GM18499 (cell line): ENCODE measurements at regions not wholly inside any gene's neighbourhood (a gene's known extent, or its start where the extent isn't known, plus 50 kb on each side); places are given as distances from the start of the nearest gene placed in this dataset.

Experiments
- ATAC-seq: cut with Tn5 transposase; IDR thresholded peaks from one replicate; pipeline ENCODE4 v1.9.1; 2021; ENCODE audit warnings: moderate number of reproducible peaks; ENCODE audit not compliant: insufficient read depth, unreplicated experiment

- no peak for ATAC-seq
Measured at GRCh38 chr17:79241616-79242015, 167.0 kb downstream of the ENGASE start.

GRCh38 chr17:79239205-79239604 is 164.6 kb downstream of the ENGASE start:
- ATAC-seq, result no peak

- no peak for ATAC-seq
Measured at GRCh38 chr17:79237448-79238053, 162.9 kb downstream of the ENGASE start.

GRCh38 chr17:79235808-79236207 is 161.2 kb downstream of the ENGASE start:
- ATAC-seq, result no peak

- no peak for ATAC-seq
Measured at GRCh38 chr17:79233916-79234551, 159.4 kb downstream of the ENGASE start.

GRCh38 chr17:79232957-79233356 is 158.3 kb downstream of the ENGASE start:
- ATAC-seq, result no peak

- ATAC-seq, result no peak
Measured at GRCh38 chr17:79231766-79232287, 157.2 kb downstream of the ENGASE start.

DNA sequence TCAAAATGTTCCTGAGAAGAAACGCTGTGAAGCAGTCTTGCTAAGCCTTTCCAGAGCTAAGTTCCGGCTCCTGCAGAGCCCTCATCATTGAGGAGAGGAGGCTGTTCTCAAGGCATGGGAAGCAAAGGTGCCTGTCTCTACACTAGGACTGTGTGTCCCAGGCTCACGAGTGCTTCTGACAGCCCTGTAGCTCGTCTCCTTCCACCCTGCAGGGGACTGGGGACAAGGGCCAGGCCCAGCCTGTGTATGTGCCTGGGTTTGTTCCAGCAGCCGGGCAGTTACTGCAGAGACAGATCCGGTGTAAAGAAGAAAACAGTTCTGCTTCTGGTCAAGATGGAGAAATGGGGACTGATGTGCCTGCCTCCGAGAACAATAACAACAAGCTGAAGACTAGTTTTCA is 156.0 kb downstream of the ENGASE start:
- ATAC-seq, result no peak

DNA sequence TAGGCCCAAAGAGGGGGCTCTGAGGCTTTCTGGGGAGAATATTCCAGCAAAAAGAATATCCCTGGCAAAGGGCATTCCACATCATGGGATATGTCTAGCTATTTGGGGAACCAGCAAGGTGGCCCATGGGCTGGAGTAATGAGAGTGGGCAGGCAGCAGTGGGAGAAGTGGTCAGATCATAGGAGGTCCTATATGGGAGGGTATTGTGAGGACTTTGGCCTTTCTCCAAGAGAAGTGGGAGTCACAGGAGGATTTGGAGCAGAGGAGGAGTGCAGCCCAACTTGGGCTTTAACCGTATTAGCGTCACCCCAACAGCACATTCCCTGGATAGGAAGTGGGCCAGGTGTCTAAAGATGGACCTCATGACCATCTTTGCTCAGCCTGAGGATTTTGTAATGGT is 151.4 kb downstream of the ENGASE start:
- no peak for ATAC-seq

- ATAC-seq, result no peak
Measured at GRCh38 chr17:79224903-79225302, 150.3 kb downstream of the ENGASE start.

DNA sequence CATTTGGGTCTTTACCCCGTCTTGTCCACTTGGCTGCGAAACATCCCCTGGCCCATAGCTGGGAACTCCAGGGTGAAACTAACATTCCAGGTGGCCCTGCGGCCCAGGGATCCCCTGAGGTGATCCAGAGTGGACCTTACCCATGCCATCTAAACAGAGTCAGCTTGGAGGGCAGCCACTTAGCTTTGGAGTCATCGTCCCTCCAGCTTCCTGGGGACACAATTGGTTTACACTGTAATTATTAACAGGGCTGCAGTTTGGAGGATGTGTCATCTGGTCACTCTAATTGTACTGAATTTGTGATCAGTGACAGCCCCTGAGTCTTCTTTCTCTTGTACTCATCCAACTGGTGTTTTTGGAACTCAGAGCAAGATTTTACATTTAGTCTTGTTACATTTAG is 149.9 kb downstream of the ENGASE start:
- ATAC-seq, result no peak

GRCh38 chr17:79223953-79224352 is 149.3 kb downstream of the ENGASE start:
- ATAC-seq, result no peak

GRCh38 chr17:79223471-79223870 is 148.8 kb downstream of the ENGASE start:
- no peak for ATAC-seq

DNA sequence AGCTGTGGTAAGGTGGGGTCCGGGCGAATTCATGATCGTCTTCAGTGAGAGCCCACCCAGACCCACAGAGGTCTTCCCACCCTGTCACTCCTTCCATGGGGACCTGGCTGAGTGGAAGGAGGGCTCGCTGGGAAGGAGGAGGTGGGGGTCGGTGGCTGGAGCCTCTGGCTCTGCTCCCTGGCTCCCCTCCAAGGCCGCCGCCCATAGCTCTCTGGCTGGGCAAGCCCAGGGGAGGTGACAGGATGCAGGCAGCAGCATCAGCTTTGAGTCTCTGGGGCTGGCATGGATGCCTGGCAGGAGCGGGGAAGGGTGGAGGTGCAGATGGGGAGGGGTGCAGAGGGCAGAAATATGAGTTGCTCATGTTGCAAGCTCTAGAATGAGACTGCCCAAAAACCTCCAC is 147.0 kb downstream of the ENGASE start:
- ATAC-seq, result no peak

GRCh38 chr17:79220713-79221291 is 146.2 kb downstream of the ENGASE start:
- no peak for ATAC-seq

DNA sequence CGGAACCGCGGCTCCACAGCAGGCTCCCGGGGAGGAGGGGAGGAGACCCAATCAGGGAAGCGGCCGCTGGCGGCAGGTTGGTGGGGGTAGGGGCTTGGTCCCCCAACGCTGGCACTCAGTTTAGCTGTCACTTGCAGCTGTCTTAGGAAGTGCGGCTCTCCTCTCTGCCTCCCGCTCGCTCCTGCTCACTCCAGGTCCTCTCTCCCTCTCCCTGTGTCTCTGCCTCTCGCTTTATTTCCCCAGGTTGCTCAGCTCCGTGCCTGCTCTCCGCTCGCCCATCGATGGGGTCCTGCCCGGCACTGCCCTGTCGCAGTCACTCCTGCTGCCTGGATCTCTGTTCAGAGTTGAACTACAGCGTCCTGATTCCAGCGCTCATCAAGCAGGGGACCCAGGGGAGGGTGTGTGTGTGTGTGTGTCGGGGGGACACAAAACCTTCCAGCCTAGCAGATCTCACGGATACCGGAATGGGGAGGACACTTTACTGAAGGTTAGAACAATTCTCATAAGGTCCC is 145.6 kb downstream of the ENGASE start:
- ATAC-seq, result no peak

DNA sequence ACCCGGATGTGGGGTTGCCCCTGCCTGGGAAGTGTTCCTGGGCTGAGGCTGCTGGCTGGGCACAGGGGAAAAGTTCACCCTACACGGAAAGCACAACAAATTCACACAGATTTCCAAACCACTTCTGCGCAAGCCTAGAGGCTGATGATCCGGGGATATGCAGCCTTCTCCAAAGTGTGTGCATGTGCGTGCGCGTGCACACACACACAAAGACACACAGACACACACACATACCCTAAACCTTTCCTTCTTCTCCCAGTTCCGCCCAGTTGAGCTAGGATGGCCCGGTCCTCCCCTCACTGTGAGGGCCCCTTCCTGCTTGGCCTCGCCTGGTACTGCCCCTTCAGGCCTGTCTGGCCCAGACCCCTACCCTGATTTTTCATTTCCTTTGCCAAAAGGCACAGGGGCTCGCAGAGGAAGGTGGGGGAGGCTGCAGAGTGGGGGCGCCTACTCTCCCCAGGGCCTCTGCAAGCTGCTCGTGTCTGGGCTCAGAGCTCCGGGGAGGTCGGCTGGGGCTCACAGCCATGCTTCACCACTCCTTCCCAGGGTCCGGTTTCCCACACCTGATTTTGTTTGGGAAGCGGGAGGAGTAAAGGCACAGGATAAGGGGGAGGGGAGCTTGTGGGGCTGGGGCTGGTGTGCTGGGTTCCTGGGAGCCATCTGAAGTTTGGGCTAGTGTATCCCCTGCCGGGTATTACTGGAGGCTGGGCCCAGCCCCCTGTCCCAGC is 144.7 kb downstream of the ENGASE start:
- no peak for ATAC-seq

- no peak for ATAC-seq
Measured at GRCh38 chr17:79218825-79219200, 144.2 kb downstream of the ENGASE start.

DNA sequence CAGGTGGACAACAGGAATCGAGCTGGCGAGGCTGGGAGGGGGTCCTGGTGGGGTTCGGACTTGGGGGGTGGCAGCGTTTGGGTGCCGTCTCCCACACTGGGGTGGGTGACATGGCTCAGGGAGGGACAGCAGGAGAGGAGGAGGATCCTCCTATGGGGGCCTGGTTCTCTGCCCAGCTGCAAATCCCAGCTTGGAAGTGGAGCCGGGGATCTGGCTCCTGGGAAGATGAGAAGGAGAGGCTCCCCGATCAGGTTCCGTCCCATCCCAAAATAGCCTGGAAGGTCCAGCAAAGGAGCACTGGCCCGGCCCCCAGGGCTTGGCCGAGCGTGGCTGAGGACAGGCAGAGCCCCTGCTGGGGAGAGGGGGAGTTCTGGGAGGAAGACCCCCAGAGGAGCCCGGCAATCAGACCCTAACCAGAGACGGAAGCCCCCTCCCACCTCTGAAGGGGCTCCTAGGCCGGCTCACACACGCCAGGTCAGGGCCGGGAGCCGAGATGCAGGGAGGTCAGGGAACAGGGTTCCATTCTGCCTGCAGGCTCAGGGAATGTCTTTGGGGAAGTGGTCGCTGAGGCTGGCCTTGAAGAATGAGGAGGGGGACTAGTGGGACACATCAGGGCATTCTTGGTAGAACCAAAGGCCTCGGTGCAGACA is 143.7 kb downstream of the ENGASE start:
- no peak for ATAC-seq

DNA sequence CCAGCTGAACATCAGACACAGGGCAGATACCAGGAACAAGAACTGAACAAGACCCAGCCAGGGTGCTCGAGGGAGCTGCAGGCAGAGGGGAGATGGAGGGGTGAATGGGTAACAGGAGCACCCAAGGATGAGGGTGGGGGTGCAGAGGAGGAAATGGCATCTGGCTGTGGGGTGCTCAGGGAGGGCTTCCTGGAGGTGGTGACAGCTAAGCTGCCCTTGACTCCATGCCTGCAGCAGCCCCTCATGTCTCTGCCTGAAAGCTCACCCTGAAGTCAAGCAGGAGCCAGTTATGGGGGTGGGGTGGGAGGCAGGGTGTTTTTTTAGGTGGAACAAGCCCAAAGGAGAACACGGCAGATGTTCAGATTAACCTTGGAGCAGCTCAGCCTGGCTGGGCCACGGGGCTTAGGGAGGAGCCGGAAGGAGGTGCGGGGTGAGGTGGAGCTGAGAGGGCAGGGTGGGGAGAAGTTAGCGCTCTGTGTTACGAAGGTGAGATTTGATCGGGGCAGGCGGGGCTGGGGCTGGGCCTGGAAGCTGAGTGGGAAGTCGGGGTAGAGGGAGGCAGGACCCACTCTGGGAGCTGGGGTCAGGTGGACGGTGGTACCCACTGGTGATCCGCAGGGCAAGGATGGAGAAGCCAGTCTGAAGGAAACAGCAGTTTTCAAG is 143.0 kb downstream of the ENGASE start:
- no peak for ATAC-seq
